ENCODE measurements at regions not wholly inside any gene's neighbourhood (a gene's known extent, or its start where the extent isn't known, plus 50 kb on each side); places are given as distances from the start of the nearest gene placed in this dataset.

DNA sequence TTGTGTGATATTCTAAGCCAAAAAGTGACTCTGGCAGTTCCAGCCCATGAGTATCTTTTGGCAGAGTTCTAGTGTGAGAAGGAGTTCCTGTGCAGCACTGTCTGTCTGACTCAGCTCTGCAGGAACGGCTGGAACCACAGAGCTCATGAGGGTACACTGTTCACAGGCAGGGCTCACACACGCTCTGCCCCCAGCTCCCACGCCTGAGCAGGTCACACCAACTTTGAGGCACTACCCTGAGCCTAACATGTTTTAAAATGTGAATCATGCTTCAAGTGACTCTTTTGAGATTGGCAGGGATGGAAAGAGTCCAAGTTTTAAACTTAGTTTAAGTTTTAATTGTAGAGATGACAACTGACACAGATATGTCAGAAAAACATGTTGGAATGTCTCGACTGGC, 1203.3 kb downstream of the UQCRFS1 start:
- TF ChIP-seq, protein P1, sequence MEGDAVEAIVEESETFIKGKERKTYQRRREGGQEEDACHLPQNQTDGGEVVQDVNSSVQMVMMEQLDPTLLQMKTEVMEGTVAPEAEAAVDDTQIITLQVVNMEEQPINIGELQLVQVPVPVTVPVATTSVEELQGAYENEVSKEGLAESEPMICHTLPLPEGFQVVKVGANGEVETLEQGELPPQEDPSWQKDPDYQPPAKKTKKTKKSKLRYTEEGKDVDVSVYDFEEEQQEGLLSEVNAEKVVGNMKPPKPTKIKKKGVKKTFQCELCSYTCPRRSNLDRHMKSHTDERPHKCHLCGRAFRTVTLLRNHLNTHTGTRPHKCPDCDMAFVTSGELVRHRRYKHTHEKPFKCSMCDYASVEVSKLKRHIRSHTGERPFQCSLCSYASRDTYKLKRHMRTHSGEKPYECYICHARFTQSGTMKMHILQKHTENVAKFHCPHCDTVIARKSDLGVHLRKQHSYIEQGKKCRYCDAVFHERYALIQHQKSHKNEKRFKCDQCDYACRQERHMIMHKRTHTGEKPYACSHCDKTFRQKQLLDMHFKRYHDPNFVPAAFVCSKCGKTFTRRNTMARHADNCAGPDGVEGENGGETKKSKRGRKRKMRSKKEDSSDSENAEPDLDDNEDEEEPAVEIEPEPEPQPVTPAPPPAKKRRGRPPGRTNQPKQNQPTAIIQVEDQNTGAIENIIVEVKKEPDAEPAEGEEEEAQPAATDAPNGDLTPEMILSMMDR (conservative IDR thresholded peaks at IDR 0.05 in 1 of 2, IDR thresholded peaks at IDR 0.05 in 1 of 2; ENCODE audit: extremely low read depth in 1 of 2, insufficient read depth in 1 of 2, low read depth in 1 of 2, low read length in 2 of 2) = no peak
- no peak for TF ChIP-seq EZH2 (IDR thresholded peaks at IDR 0.05; ENCODE audit: borderline replicate concordance, low read length)

Data from mammary epithelial cell (primary cell).